ENCODE measurements at regions not wholly inside any gene's neighbourhood (a gene's known extent, or its start where the extent isn't known, plus 50 kb on each side); places are given as distances from the start of the nearest gene placed in this dataset.

DNA sequence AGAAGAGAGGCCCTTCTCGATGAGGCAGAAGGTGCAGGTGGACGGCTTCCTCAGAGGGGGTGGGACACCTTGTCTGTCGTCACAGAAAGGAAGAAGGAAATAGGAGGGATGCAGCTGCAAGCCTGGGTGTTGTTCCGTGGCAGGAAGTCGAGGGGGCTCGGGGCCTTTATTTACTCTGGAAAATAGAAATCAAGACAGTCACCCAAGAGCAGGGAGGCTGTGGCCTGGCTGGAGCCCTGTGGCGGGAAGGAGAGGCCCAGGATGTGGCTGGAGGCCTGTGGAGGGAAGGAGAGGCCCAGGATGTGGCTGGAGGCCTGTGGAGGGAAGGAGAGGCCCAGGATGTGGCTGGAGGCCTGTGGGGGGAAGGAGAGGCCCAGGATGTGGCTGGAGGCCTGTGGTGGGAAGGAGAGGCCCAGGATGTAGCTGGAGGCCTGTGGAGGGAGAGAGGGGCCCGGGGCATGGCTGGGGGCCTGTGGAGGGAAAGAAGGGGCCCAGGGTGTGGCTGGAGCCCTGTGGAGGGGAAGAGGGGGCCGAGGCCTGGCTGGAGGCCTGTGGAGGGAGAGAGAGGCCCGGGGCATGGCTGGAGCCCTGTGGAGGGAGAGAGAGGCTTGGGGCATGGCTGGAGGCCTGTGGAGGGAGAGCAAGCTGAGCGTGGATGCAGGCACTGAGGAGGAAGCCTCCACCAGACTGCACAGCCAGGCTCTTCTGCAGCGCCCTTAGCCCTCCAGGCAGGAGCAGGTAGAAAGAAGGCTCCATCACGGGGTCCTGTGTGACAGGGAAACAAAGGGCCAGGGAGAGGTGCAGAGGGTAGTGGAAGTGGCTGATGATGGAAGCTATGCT is 97.3 kb upstream of the SFMBT2 start:
- Histone ChIP-seq H3K36me3 (ENCODE audit: insufficient read depth, low read length) (no peaks in the 10 kb centered on the region), H3K27ac (ENCODE audit: low read depth, low read length) (no peak overlapping the region), H3K9me3 (ENCODE audit: low read length) (no peaks in the 10 kb centered on the region), H3K27me3 (ENCODE audit: control insufficient read depth in 1 of 2, insufficient read depth in 2 of 2, low read length in 2 of 2) (no peaks in the 10 kb centered on the region), H3K9ac (ENCODE audit: low read length) (no peak overlapping the region), H3K4me1 (ENCODE audit: insufficient read depth, low read length) (no peaks in the 10 kb centered on the region), H3K4me3 (ENCODE audit: low read depth in 1 of 2, low read length in 2 of 2) (no peak overlapping the region)

DNA sequence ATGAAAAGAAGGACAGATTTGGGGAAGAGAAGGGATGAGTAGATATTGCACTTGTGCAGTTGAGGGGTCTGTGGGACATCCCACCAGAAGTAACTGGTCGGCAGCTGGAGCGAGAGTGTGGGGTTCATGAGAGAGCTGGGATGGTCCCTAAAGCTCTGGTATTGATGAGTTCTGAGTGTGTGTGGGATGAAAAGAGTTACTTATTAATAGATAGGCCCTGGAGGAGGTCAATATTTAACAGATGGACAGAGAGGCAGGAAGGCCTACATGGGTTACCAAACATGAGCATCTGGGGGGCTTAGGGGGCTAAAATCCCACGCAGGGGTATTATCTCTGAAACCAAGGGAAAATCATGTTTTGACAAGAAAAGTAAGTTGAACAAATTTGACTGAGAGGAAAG is 95.7 kb upstream of the SFMBT2 start:
- Histone ChIP-seq H3K36me3 (ENCODE audit: insufficient read depth, low read length) (no peaks in the 10 kb centered on the region), H3K9me3 (ENCODE audit: low read length) (no peaks in the 10 kb centered on the region), H3K9ac (ENCODE audit: low read length) (no peak overlapping the region), H3K27me3 (ENCODE audit: control insufficient read depth in 1 of 2, insufficient read depth in 2 of 2, low read length in 2 of 2) (no peaks in the 10 kb centered on the region), H3K4me3 (ENCODE audit: low read depth in 1 of 2, low read length in 2 of 2) (no peak overlapping the region), H3K4me1 (ENCODE audit: insufficient read depth, low read length) (no peaks in the 10 kb centered on the region), H3K27ac (ENCODE audit: low read depth, low read length) (no peak overlapping the region)

DNA sequence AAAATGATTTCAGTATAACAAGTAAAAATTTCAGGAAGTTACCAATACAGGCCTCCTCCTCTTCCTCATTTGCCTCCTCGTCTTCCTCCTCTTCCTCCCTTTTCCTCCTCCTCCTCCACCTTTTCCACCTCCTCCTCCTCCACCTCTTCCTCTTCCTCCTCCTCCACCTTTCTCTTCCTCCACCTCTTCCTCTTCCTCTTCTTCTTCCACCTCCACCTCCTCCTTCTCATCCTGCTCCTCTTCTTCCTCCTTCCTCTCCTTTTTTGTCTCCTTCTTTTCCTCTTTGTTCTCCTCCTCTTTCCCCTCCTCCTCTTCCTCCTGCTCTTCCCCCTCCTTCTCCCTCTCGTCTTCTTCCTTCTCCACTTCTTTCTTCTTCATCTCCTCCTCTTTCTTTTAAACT is 94.4 kb upstream of the SFMBT2 start:
- H3K9me3 ChIP-seq (ENCODE audit: low read length), result no peaks in the 10 kb centered on the region
- no peak overlapping the region for H3K27ac ChIP-seq (ENCODE audit: low read depth, low read length)
- no peaks in the 10 kb centered on the region for H3K4me1 ChIP-seq (ENCODE audit: insufficient read depth, low read length)
- H3K27me3 ChIP-seq (ENCODE audit: control insufficient read depth in 1 of 2, insufficient read depth in 2 of 2, low read length in 2 of 2), result no peaks in the 10 kb centered on the region
- no peaks in the 10 kb centered on the region for H3K36me3 ChIP-seq (ENCODE audit: insufficient read depth, low read length)
- no peak overlapping the region for H3K4me3 ChIP-seq (ENCODE audit: low read depth in 1 of 2, low read length in 2 of 2)
- H3K9ac ChIP-seq (ENCODE audit: low read length), result no peak overlapping the region

DNA sequence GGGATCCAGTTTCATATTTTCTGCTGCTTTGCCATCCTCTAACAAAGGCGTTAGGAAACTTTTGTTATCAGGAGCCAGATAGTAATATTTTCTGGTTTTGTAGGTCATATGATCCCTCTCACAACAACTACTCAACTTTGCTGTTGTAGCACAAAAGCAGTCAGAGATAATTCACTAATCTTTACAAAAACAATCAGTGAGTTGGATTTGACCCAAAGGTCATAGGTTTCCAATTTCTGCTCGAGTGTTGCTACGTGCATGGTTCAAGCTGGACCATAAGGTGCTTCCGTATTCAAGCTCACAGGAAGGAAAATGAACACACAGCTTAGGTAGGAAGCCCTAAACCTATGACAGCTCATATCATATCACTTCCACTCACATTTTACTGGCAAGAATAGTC is 92.4 kb upstream of the SFMBT2 start:
- Histone ChIP-seq H3K4me3 (ENCODE audit: low read depth in 1 of 2, low read length in 2 of 2) (no peak overlapping the region), H3K36me3 (ENCODE audit: insufficient read depth, low read length) (no peaks in the 10 kb centered on the region), H3K4me1 (ENCODE audit: insufficient read depth, low read length) (no peaks in the 10 kb centered on the region), H3K27ac (ENCODE audit: low read depth, low read length) (no peak overlapping the region), H3K9me3 (ENCODE audit: low read length) (no peaks in the 10 kb centered on the region), H3K9ac (ENCODE audit: low read length) (no peak overlapping the region), H3K27me3 (ENCODE audit: control insufficient read depth in 1 of 2, insufficient read depth in 2 of 2, low read length in 2 of 2) (no peaks in the 10 kb centered on the region)

GRCh38 chr10:7501157-7501556 is 90.3 kb upstream of the SFMBT2 start:
- Histone ChIP-seq H3K9ac (ENCODE audit: low read length) (no peak overlapping the region), H3K9me3 (ENCODE audit: low read length) (no peaks in the 10 kb centered on the region), H3K4me3 (ENCODE audit: low read depth in 1 of 2, low read length in 2 of 2) (no peak overlapping the region), H3K4me1 (ENCODE audit: insufficient read depth, low read length) (no peaks in the 10 kb centered on the region), H3K27me3 (ENCODE audit: control insufficient read depth in 1 of 2, insufficient read depth in 2 of 2, low read length in 2 of 2) (no peaks in the 10 kb centered on the region), H3K36me3 (ENCODE audit: insufficient read depth, low read length) (no peaks in the 10 kb centered on the region), H3K27ac (ENCODE audit: low read depth, low read length) (no peak overlapping the region)

DNA sequence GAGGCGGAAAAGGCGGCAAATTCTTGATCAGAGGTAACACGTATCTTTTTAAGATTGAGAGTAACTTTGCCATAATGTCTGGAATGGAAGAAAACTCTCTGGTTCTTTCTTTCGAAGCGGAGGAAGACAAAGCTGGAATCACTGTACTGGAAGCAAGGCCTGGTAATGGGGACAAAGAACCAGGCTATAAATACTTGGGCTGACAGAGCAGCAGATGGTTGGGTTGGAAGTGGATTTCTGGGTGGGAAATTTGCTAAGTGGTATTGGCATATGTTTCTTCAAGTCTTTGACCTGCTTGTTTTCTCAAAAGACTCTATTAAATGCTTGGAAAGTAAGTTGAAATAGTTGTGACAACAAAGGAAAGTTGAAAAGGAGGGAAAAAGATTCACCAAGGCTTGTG is 87.3 kb upstream of the SFMBT2 start:
- Histone ChIP-seq H3K4me3 (ENCODE audit: low read depth in 1 of 2, low read length in 2 of 2) (no peak overlapping the region), H3K36me3 (ENCODE audit: insufficient read depth, low read length) (no peaks in the 10 kb centered on the region), H3K9ac (ENCODE audit: low read length) (no peak overlapping the region), H3K27me3 (ENCODE audit: control insufficient read depth in 1 of 2, insufficient read depth in 2 of 2, low read length in 2 of 2) (no peaks in the 10 kb centered on the region), H3K4me1 (ENCODE audit: insufficient read depth, low read length) (no peaks in the 10 kb centered on the region), H3K27ac (ENCODE audit: low read depth, low read length) (no peak overlapping the region), H3K9me3 (ENCODE audit: low read length) (no peaks in the 10 kb centered on the region)

GRCh38 chr10:7493996-7494395 is 83.2 kb upstream of the SFMBT2 start:
- H3K9ac ChIP-seq (ENCODE audit: low read length), result no peak overlapping the region
- no peaks in the 10 kb centered on the region for H3K27me3 ChIP-seq (ENCODE audit: control insufficient read depth in 1 of 2, insufficient read depth in 2 of 2, low read length in 2 of 2)
- no peaks in the 10 kb centered on the region for H3K9me3 ChIP-seq (ENCODE audit: low read length)
- H3K27ac ChIP-seq (ENCODE audit: low read depth, low read length), result no peak overlapping the region
- H3K4me1 ChIP-seq (ENCODE audit: insufficient read depth, low read length), result no peaks in the 10 kb centered on the region
- no peaks in the 10 kb centered on the region for H3K36me3 ChIP-seq (ENCODE audit: insufficient read depth, low read length)
- no peak overlapping the region for H3K4me3 ChIP-seq (ENCODE audit: low read depth in 1 of 2, low read length in 2 of 2)

GRCh38 chr10:7492660-7493046 is 81.8 kb upstream of the SFMBT2 start:
- no peaks in the 10 kb centered on the region for H3K36me3 ChIP-seq (ENCODE audit: insufficient read depth, low read length)
- no peak overlapping the region for H3K27ac ChIP-seq (ENCODE audit: low read depth, low read length)
- no peak overlapping the region for H3K9ac ChIP-seq (ENCODE audit: low read length)
- H3K9me3 ChIP-seq (ENCODE audit: low read length), result no peaks in the 10 kb centered on the region
- H3K27me3 ChIP-seq (ENCODE audit: control insufficient read depth in 1 of 2, insufficient read depth in 2 of 2, low read length in 2 of 2), result no peaks in the 10 kb centered on the region
- H3K4me3 ChIP-seq (ENCODE audit: low read depth in 1 of 2, low read length in 2 of 2), result no peak overlapping the region
- H3K4me1 ChIP-seq (ENCODE audit: insufficient read depth, low read length), result no peaks in the 10 kb centered on the region

- H3K4me1 ChIP-seq (ENCODE audit: insufficient read depth, low read length), result no peaks in the 10 kb centered on the region
- no peaks in the 10 kb centered on the region for H3K27me3 ChIP-seq (ENCODE audit: control insufficient read depth in 1 of 2, insufficient read depth in 2 of 2, low read length in 2 of 2)
- no peak overlapping the region for H3K27ac ChIP-seq (ENCODE audit: low read depth, low read length)
- H3K9me3 ChIP-seq (ENCODE audit: low read length), result no peaks in the 10 kb centered on the region
- no peaks in the 10 kb centered on the region for H3K36me3 ChIP-seq (ENCODE audit: insufficient read depth, low read length)
- H3K4me3 ChIP-seq (ENCODE audit: low read depth in 1 of 2, low read length in 2 of 2), result no peak overlapping the region
- no peak overlapping the region for H3K9ac ChIP-seq (ENCODE audit: low read length)
These were observed 81.3 kb upstream of the SFMBT2 start for GRCh38 chr10:7491949-7492659.

DNA sequence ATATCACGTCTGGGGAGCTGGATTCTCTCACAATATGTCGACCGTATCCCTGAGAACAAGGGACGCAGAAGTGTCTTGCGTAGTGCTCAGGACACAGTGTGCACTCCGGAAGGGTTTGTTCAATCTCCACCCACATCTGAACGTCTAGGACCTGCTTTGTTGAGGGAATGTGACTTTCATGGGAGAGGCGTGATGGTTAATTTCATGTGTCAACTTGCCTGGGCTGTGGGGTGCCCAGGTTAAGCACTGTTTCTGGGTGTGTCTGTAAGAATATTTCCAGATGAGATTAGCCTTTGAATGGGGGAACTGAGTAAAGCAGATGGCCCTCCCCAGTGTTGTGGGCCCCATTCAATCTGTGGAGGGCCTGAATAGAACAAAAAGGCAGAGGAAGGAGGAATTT is 80.4 kb upstream of the SFMBT2 start:
- no peaks in the 10 kb centered on the region for H3K36me3 ChIP-seq (ENCODE audit: insufficient read depth, low read length)
- H3K4me1 ChIP-seq (ENCODE audit: insufficient read depth, low read length), result no peaks in the 10 kb centered on the region
- no peaks in the 10 kb centered on the region for H3K27me3 ChIP-seq (ENCODE audit: control insufficient read depth in 1 of 2, insufficient read depth in 2 of 2, low read length in 2 of 2)
- H3K4me3 ChIP-seq (ENCODE audit: low read depth in 1 of 2, low read length in 2 of 2), result no peak overlapping the region
- no peak overlapping the region for H3K27ac ChIP-seq (ENCODE audit: low read depth, low read length)
- no peak overlapping the region for H3K9ac ChIP-seq (ENCODE audit: low read length)
- H3K9me3 ChIP-seq (ENCODE audit: low read length), result no peaks in the 10 kb centered on the region

- H3K27me3 ChIP-seq (ENCODE audit: control insufficient read depth in 1 of 2, insufficient read depth in 2 of 2, low read length in 2 of 2), result no peaks in the 10 kb centered on the region
- no peaks in the 10 kb centered on the region for H3K9me3 ChIP-seq (ENCODE audit: low read length)
- no peak overlapping the region for H3K4me3 ChIP-seq (ENCODE audit: low read depth in 1 of 2, low read length in 2 of 2)
- no peak overlapping the region for H3K9ac ChIP-seq (ENCODE audit: low read length)
- no peak overlapping the region for H3K27ac ChIP-seq (ENCODE audit: low read depth, low read length)
- no peaks in the 10 kb centered on the region for H3K4me1 ChIP-seq (ENCODE audit: insufficient read depth, low read length)
- no peaks in the 10 kb centered on the region for H3K36me3 ChIP-seq (ENCODE audit: insufficient read depth, low read length)
These were observed 77.6 kb upstream of the SFMBT2 start for GRCh38 chr10:7488418-7488829.

- H3K27me3 ChIP-seq (ENCODE audit: control insufficient read depth in 1 of 2, insufficient read depth in 2 of 2, low read length in 2 of 2), result no peaks in the 10 kb centered on the region
- no peak overlapping the region for H3K27ac ChIP-seq (ENCODE audit: low read depth, low read length)
- no peaks in the 10 kb centered on the region for H3K9me3 ChIP-seq (ENCODE audit: low read length)
- H3K4me3 ChIP-seq (ENCODE audit: low read depth in 1 of 2, low read length in 2 of 2), result no peak overlapping the region
- no peaks in the 10 kb centered on the region for H3K36me3 ChIP-seq (ENCODE audit: insufficient read depth, low read length)
- no peaks in the 10 kb centered on the region for H3K4me1 ChIP-seq (ENCODE audit: insufficient read depth, low read length)
- no peak overlapping the region for H3K9ac ChIP-seq (ENCODE audit: low read length)
These were observed 76.7 kb upstream of the SFMBT2 start for GRCh38 chr10:7487528-7487927.
